ENCODE measurements at regions not wholly inside any gene's neighbourhood (a gene's known extent, or its start where the extent isn't known, plus 50 kb on each side); places are given as distances from the start of the nearest gene placed in this dataset.
"Not testable (repeated sequence)": the region's sequence is repeated elsewhere in the genome, so short reads cannot be mapped to it uniquely, and the experiment has no call there.

DNA sequence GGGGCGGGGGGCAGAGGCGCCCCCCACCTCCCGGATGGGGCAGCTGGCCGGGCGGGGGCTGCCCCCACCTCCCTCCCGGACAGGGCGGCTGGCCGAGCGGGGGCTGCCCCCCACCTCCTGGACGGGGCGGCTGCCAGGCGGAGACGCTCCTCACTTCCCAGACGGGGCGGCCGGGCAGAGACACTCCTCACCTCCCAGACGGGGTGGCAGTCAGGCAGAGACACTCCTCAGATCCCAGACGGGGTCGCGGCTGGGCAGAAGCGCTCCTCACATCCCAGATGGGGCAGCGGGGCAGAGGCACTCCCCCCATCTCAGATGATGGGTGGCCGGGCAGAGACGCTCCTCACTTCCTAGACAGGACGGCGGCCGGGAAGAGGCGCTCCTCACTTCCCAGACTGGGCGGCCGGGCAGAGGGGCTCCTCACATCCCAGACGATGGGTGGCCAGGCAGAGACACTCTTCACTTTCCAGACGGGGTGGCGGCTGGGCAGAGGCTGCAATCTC is 240.1 kb downstream of the NPIPA7 start:
- DNase-seq (ENCODE audit: low spot score): not testable (repeated sequence)

DNA sequence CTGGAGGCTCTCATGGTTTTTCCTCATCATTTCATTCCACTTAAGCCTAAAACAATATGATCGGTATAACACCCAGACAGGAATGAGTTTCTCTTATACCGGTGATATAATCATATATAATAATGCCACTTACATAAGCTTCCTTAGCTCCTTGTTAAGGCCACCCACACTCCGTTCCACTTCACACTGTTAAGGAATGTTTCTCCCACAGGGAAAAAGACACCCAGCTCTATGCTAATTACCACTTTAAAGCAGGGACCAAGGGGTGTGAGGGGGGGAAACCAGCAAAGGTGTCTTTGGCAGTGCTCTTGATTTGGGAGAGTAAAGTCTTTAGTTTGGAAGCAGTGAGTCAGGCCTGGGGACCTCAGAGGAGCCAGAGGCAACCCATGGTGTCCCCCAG is 245.4 kb downstream of the NPIPA7 start:
- DNase-seq (ENCODE audit: low spot score): not testable (repeated sequence)

DNA sequence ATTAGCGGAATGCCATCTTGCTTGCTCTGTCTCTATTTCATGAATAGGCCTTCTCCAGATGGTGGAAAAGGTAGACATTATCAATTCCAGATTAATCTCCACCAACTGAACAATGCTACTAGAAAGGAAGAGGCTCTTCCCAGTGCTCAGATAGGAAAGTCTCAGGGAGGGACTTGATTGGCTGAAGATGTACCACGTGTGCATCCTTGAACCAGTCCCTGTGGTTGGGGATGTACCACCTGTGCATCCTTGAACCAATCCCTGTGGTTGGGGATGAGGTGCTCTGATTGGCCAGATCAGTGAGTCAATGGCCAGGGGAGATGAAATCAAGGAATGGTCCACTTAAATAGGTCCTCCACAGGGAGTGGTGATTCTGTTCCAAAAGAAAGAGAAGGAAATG is 246.2 kb downstream of the NPIPA7 start:
- not testable (repeated sequence) for DNase-seq (ENCODE audit: low spot score)

DNA sequence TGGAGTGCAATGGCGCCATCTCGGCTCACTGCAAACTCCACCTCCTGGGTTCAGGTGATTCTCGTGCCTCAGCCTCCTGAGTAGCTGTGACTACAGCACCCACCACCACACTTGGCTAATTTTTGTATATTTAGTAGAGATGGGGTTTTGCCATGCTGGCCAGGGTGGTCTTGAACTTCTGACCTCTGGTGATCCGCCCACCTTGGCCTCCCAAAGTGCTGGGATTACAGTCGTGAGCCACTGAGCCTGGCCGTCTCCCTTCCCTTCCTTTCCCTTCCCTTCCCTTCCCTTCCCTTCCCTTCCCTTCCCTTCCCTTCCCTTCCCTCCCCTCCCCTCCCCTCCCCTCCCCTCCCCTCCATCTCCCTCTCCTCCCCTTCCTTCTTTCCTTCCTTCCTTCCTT is 248.9 kb downstream of the NPIPA7 start:
- not testable (repeated sequence) for DNase-seq (ENCODE audit: low spot score)

DNA sequence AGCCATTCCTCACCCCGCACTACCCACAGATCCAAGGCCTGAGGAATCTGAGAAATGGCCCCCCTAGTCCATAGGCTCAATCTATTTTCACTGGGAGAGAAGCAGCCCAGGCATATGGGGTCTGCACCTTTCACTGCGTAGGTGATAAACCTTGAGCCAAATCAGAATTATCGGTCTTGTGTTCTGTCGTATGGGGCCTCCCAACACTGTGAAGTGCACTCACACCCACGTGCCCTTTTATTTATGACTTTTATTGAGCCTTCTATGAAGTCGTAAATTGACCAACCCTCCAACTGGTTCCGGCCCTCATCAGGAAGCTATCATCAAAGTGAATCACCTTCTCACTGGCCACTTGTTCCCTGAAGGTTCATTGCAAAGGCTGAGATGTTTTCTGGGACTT is 259.3 kb downstream of the NPIPA7 start:
- not testable (repeated sequence) for DNase-seq (ENCODE audit: low spot score)

DNA sequence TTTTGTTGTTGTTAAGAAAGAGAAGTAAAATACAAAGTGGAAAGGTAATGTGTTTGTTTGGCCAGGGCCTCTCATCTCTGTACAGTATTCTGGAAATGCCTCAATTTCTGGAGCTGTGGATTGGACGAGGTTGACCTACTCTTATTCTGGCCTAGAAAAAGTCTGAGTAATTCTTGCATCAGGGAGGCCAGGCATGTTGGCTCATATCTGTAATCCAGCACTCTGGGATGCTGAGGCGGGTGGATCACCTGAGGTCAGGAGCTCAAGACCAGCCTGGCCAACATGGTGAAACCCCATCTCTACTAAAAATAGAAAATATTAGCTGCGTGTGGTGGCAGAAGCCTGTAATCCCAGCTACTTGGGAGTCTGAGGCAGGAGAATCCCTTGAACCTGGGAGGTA is 259.8 kb downstream of the NPIPA7 start:
- DNase-seq (ENCODE audit: low spot score): not testable (repeated sequence)

DNA sequence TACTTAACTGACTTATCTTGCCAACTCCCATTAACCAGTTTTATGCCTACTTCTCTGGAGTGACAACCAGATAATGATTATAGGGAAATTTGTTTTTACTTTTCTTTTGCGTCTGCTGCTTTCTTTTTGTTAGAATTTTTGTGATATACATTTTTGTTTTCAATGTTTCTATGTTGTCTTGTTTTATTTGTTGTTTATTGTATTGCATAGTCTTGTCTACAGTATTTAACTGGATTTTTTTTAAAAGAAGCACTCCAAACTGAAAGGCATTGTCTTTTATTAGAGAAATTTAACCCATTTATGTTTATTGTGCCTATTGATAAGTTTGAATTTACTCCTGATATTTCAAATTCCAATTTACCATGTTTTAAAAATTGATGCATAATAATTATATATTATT is 264.9 kb downstream of the NPIPA7 start:
- not testable (repeated sequence) for DNase-seq (ENCODE audit: low spot score)

DNA sequence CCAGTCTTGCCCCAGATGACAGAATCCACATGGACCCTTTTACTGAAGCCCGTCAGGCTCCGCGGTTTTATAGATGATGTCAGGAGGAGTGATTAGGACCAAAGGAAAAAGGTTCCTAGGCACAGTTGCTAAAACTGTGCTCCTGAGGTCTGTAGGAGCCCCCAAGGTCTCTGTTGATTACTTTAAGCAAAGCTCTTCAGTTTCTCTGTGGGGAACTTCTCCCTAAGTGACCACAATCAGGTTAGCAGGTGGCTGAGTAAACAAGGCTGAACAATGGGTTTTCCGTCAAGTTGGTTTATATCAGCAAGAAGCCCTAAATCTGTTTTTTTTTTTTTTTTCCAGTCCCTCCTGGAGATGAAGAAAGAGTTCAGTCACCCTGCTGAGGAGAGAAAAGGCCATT is 269.1 kb downstream of the NPIPA7 start:
- DNase-seq (ENCODE audit: low spot score): not testable (repeated sequence)

DNA sequence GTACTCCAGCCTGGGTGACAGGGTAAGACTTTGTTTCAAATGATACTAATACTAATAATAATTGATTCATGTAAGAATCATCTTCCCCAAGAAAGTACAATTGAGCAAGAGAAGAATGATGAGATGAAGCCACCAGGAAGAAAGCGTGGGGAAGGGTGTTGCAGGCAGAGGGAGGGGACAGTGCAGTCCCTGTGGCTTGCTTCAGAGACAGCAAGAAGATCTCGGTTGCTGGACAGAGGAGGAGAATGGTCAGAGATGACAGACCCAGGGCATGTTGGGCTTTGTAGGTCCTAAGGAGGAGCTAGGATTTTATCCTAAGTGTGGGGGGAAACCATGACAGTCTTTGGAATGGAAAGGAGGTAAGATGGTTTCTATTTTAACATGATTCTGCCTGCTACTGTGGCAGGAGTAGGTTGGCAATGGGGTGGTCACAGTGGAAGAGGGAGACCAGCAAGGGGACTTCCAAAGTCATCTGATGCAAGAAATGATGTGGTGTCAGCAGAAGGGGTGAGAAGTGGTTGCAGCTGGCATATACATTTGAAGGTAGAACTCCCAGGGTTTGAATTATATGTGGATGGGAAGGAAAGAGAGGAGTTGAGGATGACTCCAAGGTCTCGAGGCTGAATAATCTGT is 293.4 kb downstream of the NPIPA7 start:
- not testable (repeated sequence) for DNase-seq (ENCODE audit: low spot score)

DNA sequence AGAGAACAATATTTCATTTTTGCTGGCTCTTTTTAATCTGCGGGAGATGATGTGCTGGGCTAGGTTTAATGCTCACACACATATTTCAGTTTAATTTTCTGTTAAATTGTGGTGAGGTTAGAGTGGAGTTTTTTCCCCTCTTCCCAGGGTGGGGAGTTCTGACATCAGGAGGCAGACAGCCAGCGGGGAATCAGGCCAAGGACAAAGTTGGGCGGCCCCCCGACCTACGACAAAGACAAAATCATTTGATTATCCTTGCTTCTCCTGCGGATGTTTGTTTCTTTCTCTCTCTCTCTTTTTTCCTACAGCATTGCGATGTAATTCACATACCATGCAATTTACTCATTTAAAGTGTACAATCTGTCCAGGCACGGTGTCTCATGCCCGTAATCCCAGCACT is 295.9 kb downstream of the NPIPA7 start:
- DNase-seq (ENCODE audit: low spot score): not testable (repeated sequence)

DNA sequence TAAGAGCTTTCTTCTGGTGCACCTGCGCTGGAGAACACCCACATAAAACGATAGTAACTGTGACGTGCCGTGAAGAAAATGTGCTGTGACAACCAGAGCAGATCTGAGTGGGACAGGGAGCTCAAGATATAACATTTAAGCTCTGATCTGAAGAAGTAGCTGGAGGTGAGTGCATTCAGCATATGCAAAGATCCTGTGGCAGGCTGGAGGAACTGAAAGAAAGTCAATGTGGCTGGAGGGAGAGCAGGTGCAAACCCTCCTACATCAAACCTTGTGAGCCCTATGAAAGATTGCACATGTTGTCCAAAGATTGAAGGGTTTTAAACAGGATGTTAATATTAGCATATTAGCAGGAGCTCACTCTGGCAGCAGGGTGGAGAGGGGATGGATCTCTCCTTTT is 342.9 kb downstream of the NPIPA7 start:
- not testable (repeated sequence) for DNase-seq (ENCODE audit: low spot score)

DNA sequence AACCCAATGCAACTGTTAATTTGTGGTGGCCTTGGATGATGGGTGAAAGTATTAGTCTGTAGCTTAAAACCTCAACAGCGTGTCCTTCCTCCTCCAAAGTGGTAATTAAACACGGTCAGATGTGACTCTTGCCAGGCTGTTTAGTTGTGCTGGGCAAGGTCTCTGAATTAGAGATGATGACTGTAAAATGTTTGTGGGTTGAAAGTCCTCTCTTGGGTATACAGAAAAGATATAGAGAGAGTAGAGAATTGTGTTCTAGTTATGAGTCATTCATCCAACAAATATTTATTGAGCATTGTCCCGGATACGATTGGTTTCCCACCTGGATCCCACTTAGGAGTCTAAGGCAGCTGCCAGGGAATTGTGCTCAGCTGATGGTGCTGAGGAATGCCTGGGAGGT is 343.7 kb downstream of the NPIPA7 start:
- DNase-seq (ENCODE audit: low spot score): not testable (repeated sequence)

DNA sequence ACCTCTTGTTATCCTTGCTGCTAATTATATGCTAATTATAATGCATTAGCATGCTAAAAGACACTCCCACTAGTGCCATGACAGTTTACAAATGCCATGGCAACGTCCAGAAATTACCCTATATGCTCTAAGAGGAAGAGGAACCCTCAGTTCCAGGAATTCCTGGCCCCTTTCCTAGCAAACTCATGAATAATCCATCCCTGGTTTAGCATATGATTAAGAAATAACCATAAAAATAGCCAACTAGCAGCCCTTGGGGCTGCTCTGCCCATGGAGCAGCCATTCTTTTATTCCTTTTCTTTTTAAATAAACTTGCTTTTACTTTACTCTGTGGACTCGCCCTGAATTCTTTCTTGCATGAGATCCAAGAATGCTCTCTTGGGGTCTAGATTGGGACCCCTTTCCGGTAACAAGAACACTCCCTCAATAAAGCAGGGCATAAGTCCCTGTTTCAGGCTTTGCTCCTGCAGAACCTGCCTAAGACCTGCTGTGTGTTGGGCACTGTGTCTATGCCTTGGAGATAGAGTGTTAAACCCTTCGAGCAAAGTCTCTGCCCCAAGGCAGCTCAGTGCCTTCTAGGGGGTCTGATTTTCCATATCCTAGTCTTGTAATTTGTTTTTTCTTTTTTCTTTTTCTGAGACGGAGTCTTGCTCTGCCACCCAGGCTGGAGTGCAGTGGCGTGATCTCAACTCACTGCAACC is 345.0 kb downstream of the NPIPA7 start:
- not testable (repeated sequence) for DNase-seq (ENCODE audit: low spot score)

DNA sequence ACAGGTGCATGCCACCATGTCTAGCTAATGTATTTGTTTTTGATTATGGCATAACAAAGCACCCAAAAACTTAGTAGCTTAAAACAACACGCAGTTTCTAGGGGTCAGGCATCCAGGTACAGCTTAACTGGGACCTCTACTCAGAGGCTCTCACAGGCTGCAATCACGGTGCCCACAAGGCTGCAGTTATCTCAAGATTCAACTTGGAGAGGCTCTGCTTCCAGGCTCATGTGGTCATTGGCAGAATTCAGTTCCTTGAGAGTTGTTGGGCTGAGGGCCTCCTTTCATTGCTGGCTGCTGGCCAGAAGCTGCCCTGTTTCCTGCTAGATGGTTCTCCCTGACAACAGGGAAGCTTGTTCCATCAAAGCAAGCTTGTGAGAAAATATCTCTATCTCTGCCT is 348.1 kb downstream of the NPIPA7 start:
- not testable (repeated sequence) for DNase-seq (ENCODE audit: low spot score)

DNA sequence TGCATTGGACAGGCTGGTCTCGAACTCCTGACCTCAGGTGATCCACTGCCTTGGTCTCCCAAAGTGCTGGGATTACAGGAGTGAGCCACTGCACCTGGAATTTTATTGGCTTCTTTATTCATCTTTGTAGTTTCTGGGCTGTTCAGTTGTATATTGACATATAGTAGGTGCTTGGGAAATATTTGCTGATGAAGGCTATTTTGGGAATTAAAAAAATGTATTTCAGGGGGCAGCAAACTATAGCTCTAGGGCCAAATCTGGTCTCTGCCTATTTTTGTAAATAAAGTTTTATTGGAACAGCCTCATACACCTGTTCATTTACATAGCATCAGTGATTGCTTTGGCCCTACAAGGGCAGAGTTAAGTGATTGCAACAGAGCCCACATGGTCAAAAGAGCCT is 363.6 kb downstream of the NPIPA7 start:
- DNase-seq (ENCODE audit: low spot score): not testable (repeated sequence)

DNA sequence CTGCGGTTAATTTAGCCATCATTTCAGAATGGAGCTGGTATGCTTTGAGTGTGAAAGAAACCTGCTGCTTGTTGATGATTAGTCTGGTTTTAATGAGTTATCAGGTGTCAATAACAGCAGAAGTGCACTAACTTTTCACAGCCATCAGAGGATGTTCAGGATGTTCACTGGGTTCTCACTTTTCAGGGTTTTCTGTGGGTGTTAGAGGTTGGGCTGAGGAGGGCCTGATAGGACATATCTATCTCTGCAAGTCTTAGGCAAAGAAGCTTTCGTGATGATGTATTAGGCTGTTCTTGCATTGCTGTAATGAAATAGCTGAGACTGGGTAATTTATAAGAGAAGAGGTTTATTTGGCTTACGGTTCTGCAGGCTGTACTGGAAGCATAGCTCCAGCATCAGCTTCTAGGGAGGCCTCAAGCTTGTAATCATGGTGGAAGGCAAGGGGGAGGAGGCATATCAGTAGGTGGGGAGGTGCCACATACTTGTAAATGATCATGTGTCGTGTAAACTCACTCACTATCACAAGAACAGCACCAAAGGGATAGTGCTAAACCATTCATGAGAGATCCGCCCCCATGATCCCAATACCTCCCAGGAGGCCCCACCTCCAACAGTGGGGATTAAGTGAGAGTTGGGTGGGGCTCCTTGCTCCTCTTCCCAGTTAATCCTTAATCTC is 376.2 kb downstream of the NPIPA7 start:
- not testable (repeated sequence) for DNase-seq (ENCODE audit: low spot score)

DNA sequence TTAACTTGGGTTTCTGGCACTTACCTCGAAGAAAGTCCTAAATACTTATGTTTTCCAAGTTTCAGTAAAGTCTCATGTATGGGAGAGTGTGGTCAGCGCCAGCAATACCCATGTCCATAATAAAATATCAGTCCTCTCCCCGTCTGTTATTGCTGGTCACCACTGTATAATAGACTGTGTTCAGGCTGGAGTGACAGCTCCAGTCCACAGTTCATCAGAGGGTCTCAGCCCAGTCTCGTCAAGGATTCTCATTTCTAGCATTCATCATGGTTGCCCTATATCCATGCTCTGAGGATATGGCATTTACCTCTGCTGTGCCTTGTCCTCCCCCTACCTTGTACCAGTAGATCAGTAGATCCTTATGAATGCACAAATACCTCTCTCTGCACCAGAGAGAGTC is 384.5 kb downstream of the NPIPA7 start:
- no peak for DNase-seq (ENCODE audit: low spot score)

DNA sequence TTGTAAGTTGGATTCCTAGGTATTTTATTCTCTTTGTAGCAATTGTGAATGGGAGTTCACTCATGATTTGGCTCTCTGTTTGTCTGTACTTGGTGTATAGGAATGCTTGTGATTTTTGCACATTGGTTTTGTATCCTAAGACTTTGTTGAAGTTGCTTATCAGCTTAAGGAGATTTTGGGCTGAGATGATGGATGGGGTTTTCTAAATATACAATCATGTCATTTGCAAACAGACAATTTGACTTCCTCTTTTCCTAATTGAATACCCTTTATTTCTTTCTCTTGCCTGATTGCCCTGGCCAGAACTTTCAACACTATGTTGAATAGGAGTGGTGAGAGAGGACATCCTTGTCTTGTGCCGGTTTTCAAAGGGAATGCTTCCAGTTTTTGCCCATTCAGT is 391.8 kb downstream of the NPIPA7 start:
- not testable (repeated sequence) for DNase-seq (ENCODE audit: low spot score)

DNA sequence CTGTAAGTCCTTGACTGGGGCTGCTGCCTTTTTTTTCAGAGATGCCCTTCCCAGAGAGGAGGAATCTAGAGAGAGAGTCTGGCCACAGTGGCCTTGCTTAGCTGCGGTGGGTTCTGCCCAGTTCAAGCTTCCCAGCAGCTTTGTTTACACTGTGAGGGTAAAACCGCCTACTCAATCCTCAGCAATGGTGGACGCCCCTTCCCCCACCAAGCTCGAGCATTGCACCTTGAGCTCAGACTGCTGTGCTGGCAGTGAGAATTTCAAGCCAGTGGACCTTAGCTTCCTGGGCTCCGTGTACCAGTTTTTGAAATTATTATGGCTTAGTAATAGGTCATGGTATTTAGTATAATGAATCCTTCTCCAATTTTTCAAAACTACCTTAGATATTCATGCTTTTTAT is 395.4 kb downstream of the NPIPA7 start:
- DNase-seq (ENCODE audit: low spot score): no peak

DNA sequence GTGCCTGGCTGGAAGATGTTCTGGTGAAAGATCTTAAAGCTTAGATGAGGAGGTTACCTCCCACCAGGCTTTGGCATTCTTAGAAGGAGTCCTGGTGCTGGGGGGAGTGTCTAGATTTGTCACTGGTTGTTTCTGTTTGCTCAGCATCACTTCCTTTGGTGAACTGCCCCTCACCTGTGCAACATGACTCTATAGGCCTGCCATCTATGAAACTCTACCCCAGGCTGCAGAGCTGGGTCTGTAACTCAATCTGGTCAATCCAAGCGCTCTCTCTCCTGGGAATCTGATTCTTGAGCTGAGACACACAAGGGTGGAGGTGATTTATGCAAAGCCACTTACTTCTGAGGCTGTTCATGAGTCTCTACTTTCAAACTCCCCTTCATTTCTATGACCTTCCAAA is 399.4 kb downstream of the NPIPA7 start:
- DNase-seq (ENCODE audit: low spot score): peak; percentile 7

DNA sequence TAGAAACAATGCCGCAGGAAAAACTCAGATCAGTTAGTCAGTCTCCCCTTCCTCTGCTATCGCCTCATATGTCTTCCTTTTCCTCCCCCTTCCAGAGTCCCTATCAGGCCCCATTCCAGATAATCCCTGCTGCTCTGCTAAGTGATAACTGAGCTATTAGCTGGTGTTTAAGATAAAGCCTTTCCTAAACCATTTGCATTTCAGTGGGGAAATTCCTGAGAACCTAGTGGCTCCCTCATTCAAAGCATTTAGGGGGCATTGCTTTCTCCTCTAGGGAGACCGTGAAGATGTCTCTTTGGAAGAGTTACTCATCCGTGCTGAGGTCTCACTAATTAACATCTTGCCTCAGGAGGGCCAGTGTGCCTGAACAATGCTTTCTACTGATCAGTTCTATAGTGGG is 401.6 kb downstream of the NPIPA7 start:
- no peak for DNase-seq (ENCODE audit: low spot score)

DNA sequence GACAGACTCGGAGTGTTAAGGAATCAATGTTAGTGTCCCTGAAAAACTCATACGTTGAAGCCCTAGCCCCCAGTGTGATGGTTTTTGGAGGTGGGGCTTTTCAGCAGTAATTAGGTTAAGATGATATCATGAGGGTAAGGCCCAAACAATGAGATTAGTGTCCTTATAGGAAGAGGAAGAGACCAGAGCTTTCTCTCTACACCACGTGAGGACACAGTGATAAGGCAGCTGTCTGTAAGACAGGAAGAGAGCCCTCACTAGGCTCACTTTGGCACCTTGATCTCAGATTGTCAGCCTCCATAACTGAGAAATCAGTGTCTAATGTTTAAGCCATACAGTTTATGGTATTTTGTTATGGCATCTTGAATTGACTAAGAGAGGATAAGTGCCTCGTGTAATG is 403.2 kb downstream of the NPIPA7 start:
- peak; percentile 23 for DNase-seq (ENCODE audit: low spot score)

DNA sequence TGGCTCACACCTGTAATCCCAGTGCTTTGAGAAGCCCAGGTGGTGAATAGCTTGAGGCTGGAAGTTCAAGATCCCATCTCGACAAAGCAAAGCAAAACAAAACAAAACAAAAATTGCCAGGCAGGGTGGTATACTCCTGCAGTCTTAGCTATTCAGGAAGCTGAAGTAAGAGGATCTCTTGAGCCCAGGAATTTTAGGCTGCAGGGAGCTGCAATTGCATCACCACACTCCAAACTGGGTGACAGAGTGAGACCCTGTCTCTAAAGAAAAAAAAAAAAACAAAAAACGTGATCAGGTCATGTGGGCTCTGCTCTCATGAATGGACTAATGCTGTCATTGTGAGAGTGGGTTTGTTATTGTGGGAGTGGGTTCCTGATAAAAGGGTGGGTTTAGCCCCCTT is 409.1 kb downstream of the NPIPA7 start:
- no peak for DNase-seq (ENCODE audit: low spot score)
